NT2/D1 (cell line): ENCODE measurements at regions not wholly inside any gene's neighbourhood (a gene's known extent, or its start where the extent isn't known, plus 50 kb on each side); places are given as distances from the start of the nearest gene placed in this dataset.

Source experiments
- SUZ12 ChIP-seq: IDR thresholded peaks from 2 replicates; pipeline ENCODE4 v1.6.1; 2011; ENCODE audit not compliant: insufficient read length, insufficient read depth; ENCODE audit errors: extremely low read depth
- YY1 ChIP-seq: IDR thresholded peaks from 2 replicates; pipeline ENCODE4 v1.6.1; 2011; ENCODE audit not compliant: insufficient read length, insufficient read depth
- ZNF274 ChIP-seq: IDR thresholded peaks from 2 replicates; pipeline ENCODE4 v1.6.1; 2011; ENCODE audit warnings: mild to moderate bottlenecking, low read depth, low read length

GRCh38 chr11:70630068-70630467, 231.7 kb downstream of the CTTN start:
- no peak for TF ChIP-seq ZNF274
- TF ChIP-seq YY1: no peak
- no peak for TF ChIP-seq SUZ12
